Activated CD4-positive, alpha-beta T cell treated with anti-CD3 and anti-CD28 coated beads, Interleukin-2, amount 10 ng/mL, durations not matched to agents 7 days and 5 days (primary cell): ENCODE measurements at regions not wholly inside any gene's neighbourhood (a gene's known extent, or its start where the extent isn't known, plus 50 kb on each side); places are given as distances from the start of the nearest gene placed in this dataset.

ENCODE experiments used
- CTCF ChIA-PET: fragments of 350-600 bp; sonication (Branson Sonifier 250); formaldehyde crosslinking; loops from one replicate; lab custom pipeline; 2021; ENCODE audit warnings: antibody characterized with exemption; lab: Charles Lee
- POLR2A ChIA-PET: fragments of 350-600 bp; sonication (Branson Sonifier 250); formaldehyde crosslinking; loops from one replicate; lab custom pipeline; 2021; ENCODE audit warnings: antibody characterized with exemption; lab: Charles Lee
- DNase-seq: peaks from one replicate; pipeline ENCODE4 v3.0.0-alpha.2; 2020
- H3K27ac Mint-ChIP-seq: one replicate; pipeline ENCODE4 v1.8.0; 2021; ENCODE audit warnings: mild to moderate bottlenecking, moderate library complexity, mixed read lengths
- H3K27me3 Mint-ChIP-seq: one replicate; pipeline ENCODE4 v1.8.0; 2021; ENCODE audit warnings: mixed read lengths
- H3K36me3 Mint-ChIP-seq: one replicate; pipeline ENCODE4 v1.8.0; 2021; ENCODE audit warnings: low read depth, mixed read lengths
- H3K4me1 Mint-ChIP-seq: one replicate; pipeline ENCODE4 v1.8.0; 2021; ENCODE audit warnings: mixed read lengths
- H3K4me3 Mint-ChIP-seq: one replicate; pipeline ENCODE4 v1.8.0; 2021; ENCODE audit warnings: mild to moderate bottlenecking, moderate library complexity, mixed read lengths
- H3K9me3 Mint-ChIP-seq: one replicate; pipeline ENCODE4 v1.8.0; 2021; ENCODE audit warnings: mixed read lengths

- H3K27me3 Mint-ChIP-seq: peaks cover 3% of the 10 kb centered on the region
- H3K9me3 Mint-ChIP-seq: no peaks in the 10 kb centered on the region
- ChIA-PET POLR2A (no interaction called here), CTCF (no interaction called here)
- no peaks in the 10 kb centered on the region for H3K4me1 Mint-ChIP-seq
- no peaks in the 10 kb centered on the region for H3K36me3 Mint-ChIP-seq
- DNase-seq: no peak
- no peak overlapping the region for H3K4me3 Mint-ChIP-seq
- H3K27ac Mint-ChIP-seq: no peak overlapping the region
These were observed 104.2 kb upstream of the TMEM72 start for GRCh38 chr10:44806950-44807349.

DNA sequence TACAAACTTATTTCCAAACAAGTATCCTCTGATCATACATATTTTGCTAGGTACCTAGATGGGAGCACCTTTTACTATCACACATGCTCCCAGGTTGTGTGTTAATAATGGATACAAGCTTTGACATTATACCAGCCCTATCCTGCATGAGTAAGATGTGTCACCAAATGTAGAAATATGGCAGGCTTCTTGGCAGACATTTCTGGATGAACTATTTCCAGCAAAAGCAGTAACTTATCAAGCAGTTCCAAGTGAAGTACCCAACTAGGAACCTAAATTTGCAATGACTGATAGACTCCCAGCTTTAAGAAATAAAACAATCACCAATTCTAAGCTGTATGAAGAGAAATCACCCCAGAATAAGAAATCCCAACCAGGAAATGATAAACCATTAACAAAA is 103.7 kb upstream of the TMEM72 start:
- Mint-ChIP-seq H3K4me3 (no peak overlapping the region), H3K27ac (no peak overlapping the region), H3K4me1 (no peaks in the 10 kb centered on the region), H3K27me3 (peaks cover 3% of the 10 kb centered on the region), H3K9me3 (no peaks in the 10 kb centered on the region), H3K36me3 (no peaks in the 10 kb centered on the region)
- CTCF ChIA-PET: no interaction called here
- no peak for DNase-seq
- POLR2A ChIA-PET: no interaction called here

GRCh38 chr10:44809647-44810046 is 101.5 kb upstream of the TMEM72 start:
- no peak for DNase-seq
- H3K4me3 Mint-ChIP-seq: no peak overlapping the region
- POLR2A ChIA-PET: no interaction called here
- CTCF ChIA-PET: no interaction called here
- H3K27me3 Mint-ChIP-seq: peaks cover 9% of the 10 kb centered on the region
- H3K9me3 Mint-ChIP-seq: no peaks in the 10 kb centered on the region
- no peaks in the 10 kb centered on the region for H3K36me3 Mint-ChIP-seq
- H3K4me1 Mint-ChIP-seq: no peaks in the 10 kb centered on the region
- H3K27ac Mint-ChIP-seq: no peak overlapping the region

DNA sequence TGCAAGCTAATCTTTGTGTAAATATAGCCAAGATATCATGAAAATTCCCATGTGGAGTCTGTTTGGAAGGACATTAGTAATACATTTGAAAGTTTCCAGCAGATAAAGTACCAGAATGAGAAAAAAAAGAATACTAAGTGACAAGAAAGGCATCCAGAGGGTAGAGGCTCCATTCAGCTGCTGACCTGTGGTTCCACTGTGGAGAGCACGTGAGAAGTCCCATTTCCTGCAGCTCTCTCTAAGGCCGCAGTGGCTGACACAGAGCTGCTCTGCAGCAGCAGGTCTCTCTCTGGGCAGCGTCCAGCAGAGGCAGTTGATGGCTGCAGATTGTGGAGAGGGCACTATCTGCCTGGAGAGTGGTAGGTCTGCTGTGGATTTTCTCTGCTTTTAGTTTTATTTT is 100.1 kb upstream of the TMEM72 start:
- no peak overlapping the region for H3K27ac Mint-ChIP-seq
- DNase-seq: no peak
- CTCF ChIA-PET: no interaction called here
- peaks cover 9% of the 10 kb centered on the region for H3K27me3 Mint-ChIP-seq
- no peaks in the 10 kb centered on the region for H3K36me3 Mint-ChIP-seq
- no peaks in the 10 kb centered on the region for H3K9me3 Mint-ChIP-seq
- no peak overlapping the region for H3K4me3 Mint-ChIP-seq
- H3K4me1 Mint-ChIP-seq: no peaks in the 10 kb centered on the region
- POLR2A ChIA-PET: no interaction called here

DNA sequence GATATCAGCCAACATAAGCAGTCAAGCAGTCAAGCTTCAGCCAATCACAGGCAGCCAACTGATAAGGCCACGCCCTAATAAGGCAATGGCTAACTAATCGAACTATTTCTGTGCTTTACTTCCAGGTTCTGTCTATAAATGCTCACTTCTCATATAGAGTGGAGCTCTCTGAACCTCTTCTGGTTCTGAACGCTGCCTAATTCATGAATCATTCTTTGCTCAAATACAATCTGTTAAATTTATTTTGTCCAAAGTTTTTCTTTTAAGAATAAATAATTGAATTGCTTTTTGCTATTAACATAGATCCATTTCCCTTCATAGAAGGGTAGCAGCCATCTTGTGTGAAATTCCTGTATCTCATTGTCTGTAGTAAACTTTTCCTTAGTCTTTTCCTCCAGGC is 97.9 kb upstream of the TMEM72 start:
- H3K4me1 Mint-ChIP-seq: no peaks in the 10 kb centered on the region
- no peaks in the 10 kb centered on the region for H3K9me3 Mint-ChIP-seq
- no peaks in the 10 kb centered on the region for H3K36me3 Mint-ChIP-seq
- no peak overlapping the region for H3K4me3 Mint-ChIP-seq
- ChIA-PET POLR2A (no interaction called here), CTCF (no interaction called here)
- H3K27me3 Mint-ChIP-seq: peaks cover 8% of the 10 kb centered on the region
- no peak overlapping the region for H3K27ac Mint-ChIP-seq
- DNase-seq: no peak

DNA sequence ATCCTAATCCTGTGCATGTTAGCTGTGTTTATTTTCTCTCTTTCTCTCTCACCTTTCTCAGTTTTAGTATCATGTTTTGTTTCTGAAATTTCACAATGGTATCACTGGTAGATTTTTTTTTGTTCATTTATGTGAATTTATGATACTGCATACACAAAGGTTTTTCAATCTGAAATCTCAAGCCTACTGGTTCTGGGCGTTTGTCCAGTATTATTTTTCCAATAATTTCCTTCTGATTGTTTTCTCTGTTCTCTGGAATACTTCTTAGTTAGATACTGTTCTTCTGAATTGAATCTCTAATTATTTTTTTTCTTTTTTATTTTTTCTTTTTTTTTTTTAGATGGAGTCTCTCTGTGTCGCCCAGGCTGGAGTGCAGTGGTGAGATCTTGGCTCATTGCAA is 96.2 kb upstream of the TMEM72 start:
- Mint-ChIP-seq H3K4me1 (no peaks in the 10 kb centered on the region), H3K27ac (no peak overlapping the region), H3K27me3 (peaks cover 8% of the 10 kb centered on the region), H3K9me3 (no peaks in the 10 kb centered on the region), H3K4me3 (no peak overlapping the region), H3K36me3 (no peaks in the 10 kb centered on the region)
- ChIA-PET CTCF (no interaction called here), POLR2A (no interaction called here)
- no peak for DNase-seq

DNA sequence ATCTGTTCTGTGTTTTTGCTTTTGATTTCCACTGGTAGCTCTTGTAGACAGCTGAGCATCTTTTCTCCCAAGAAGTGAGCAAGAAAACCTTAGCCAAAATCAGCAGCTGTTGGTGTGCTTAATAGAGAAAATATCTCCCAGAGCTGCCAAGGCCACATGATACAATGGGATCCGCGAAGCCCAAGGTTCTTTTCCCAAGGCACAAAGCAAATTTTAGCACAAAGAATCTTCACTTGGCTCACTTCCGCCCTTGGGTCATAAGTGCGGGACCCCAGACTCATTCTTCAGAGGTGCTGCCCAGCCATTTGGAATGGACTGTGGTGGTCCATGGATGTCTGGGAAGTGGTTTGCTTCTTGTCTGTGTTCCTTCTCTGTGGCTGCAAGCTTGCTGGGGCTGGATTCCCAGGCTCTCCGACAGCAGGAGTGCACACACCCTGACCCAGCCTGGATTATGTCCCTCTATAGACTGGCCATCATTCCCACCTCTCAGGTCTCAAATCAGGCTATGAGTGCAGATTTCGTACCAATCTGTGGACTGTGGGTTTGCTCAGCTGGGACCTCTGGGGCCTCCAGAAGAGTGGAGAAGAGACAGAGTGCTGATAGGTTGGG is 93.0 kb upstream of the TMEM72 start:
- no peak overlapping the region for H3K4me3 Mint-ChIP-seq
- ChIA-PET POLR2A (no interaction called here), CTCF (no interaction called here)
- H3K4me1 Mint-ChIP-seq: no peaks in the 10 kb centered on the region
- peaks cover 8% of the 10 kb centered on the region for H3K27me3 Mint-ChIP-seq
- no peak overlapping the region for H3K27ac Mint-ChIP-seq
- no peaks in the 10 kb centered on the region for H3K9me3 Mint-ChIP-seq
- DNase-seq: no peak
- no peaks in the 10 kb centered on the region for H3K36me3 Mint-ChIP-seq

GRCh38 chr10:44818701-44819127 is 92.4 kb upstream of the TMEM72 start:
- DNase-seq: no peak
- no peaks in the 10 kb centered on the region for H3K9me3 Mint-ChIP-seq
- H3K27ac Mint-ChIP-seq: no peak overlapping the region
- no peaks in the 10 kb centered on the region for H3K36me3 Mint-ChIP-seq
- peaks cover 4% of the 10 kb centered on the region for H3K27me3 Mint-ChIP-seq
- ChIA-PET CTCF (no interaction called here), POLR2A (no interaction called here)
- no peaks in the 10 kb centered on the region for H3K4me1 Mint-ChIP-seq
- H3K4me3 Mint-ChIP-seq: no peak overlapping the region

GRCh38 chr10:44820094-44820493 is 91.0 kb upstream of the TMEM72 start:
- H3K4me3 Mint-ChIP-seq: no peak overlapping the region
- peaks cover 2% of the 10 kb centered on the region for H3K27me3 Mint-ChIP-seq
- POLR2A ChIA-PET: no interaction called here
- CTCF ChIA-PET: no interaction called here
- no peaks in the 10 kb centered on the region for H3K9me3 Mint-ChIP-seq
- no peak for DNase-seq
- no peaks in the 10 kb centered on the region for H3K36me3 Mint-ChIP-seq
- H3K4me1 Mint-ChIP-seq: no peaks in the 10 kb centered on the region
- H3K27ac Mint-ChIP-seq: no peak overlapping the region

DNA sequence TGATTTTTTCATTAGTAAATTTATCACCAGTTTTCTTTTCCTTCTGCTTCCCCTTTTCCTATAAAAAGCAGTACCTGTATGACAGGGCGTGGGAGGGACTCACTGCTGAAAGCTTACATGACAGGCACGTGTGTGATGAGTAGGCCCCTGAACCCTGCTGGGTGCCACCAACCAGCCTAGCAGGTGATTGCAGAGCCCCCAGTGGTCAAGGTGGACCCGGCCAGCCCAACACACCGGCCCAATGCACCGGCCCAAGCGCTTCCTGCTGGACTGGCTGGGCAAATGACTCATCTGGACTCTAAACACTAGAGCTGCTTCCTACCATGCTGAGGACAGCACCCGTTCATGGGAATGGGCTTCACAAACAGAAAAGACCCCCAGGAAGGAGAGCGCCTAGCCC is 89.8 kb upstream of the TMEM72 start:
- no peaks in the 10 kb centered on the region for H3K9me3 Mint-ChIP-seq
- POLR2A ChIA-PET: no interaction called here
- H3K4me3 Mint-ChIP-seq: no peak overlapping the region
- peaks cover 2% of the 10 kb centered on the region for H3K27me3 Mint-ChIP-seq
- H3K36me3 Mint-ChIP-seq: no peaks in the 10 kb centered on the region
- DNase-seq: no peak
- CTCF ChIA-PET: no interaction called here
- H3K27ac Mint-ChIP-seq: no peak overlapping the region
- H3K4me1 Mint-ChIP-seq: no peaks in the 10 kb centered on the region

GRCh38 chr10:44822349-44822748 is 88.8 kb upstream of the TMEM72 start:
- Mint-ChIP-seq H3K27me3 (no peaks in the 10 kb centered on the region), H3K9me3 (no peaks in the 10 kb centered on the region), H3K36me3 (no peaks in the 10 kb centered on the region), H3K27ac (no peak overlapping the region), H3K4me3 (no peak overlapping the region), H3K4me1 (no peaks in the 10 kb centered on the region)
- CTCF ChIA-PET: no interaction called here
- no peak for DNase-seq
- POLR2A ChIA-PET: no interaction called here

DNA sequence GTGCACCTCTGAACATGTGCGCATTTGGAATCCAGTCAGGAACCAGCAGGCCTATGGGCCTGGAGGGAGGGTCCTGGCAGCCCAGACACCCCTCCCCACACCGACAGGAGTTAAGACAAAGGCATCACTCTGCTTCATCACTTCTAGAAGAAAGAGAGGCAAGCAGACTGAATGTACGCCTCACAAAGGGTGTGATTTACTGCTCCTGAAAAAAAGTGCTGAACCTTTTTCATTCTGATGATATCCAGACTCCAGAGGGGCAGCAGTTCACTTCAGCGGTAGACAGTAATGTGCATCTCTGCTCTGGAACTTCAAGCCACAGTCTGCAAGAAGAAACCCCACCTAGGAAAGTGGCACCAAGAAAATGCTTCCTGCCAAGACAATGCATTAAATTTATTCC is 88.2 kb upstream of the TMEM72 start:
- Mint-ChIP-seq H3K9me3 (no peaks in the 10 kb centered on the region), H3K4me3 (no peak overlapping the region), H3K27ac (no peak overlapping the region), H3K4me1 (no peaks in the 10 kb centered on the region), H3K36me3 (no peaks in the 10 kb centered on the region), H3K27me3 (no peaks in the 10 kb centered on the region)
- POLR2A ChIA-PET: no interaction called here
- CTCF ChIA-PET: no interaction called here
- DNase-seq: no peak

DNA sequence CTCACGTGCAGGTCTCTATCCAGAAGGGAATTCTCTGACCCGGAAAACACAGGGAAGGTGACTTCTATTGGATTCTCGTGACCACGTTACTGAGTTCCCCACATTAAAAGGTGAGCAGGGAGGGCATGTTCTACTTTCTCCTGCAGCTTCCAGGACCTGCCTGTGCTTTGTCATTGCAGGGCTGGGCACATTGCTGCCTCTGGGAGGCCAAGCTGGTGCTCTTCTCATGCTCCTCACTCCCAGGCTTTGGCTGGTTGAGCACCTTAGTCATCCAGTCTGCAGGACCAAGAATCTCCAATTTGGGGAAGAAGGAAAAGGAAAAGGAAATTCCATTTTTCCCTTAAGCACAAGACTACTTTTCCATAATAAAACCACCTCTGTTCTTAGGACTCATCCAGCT is 86.5 kb upstream of the TMEM72 start:
- POLR2A ChIA-PET: no interaction called here
- H3K9me3 Mint-ChIP-seq: no peaks in the 10 kb centered on the region
- no peak overlapping the region for H3K4me3 Mint-ChIP-seq
- no peaks in the 10 kb centered on the region for H3K4me1 Mint-ChIP-seq
- H3K27ac Mint-ChIP-seq: no peak overlapping the region
- DNase-seq: no peak
- CTCF ChIA-PET: no interaction called here
- H3K36me3 Mint-ChIP-seq: no peaks in the 10 kb centered on the region
- no peaks in the 10 kb centered on the region for H3K27me3 Mint-ChIP-seq

- no peak overlapping the region for H3K4me3 Mint-ChIP-seq
- CTCF ChIA-PET: interaction anchor here (1.5 kb wide), 1 partner anchor 26 kb away, joined by 3 read pairs; no protein-coding TSS in a partner anchor
- DNase-seq: no peak
- H3K27me3 Mint-ChIP-seq: peaks cover 8% of the 10 kb centered on the region
- no peak overlapping the region for H3K27ac Mint-ChIP-seq
- no peaks in the 10 kb centered on the region for H3K9me3 Mint-ChIP-seq
- H3K4me1 Mint-ChIP-seq: peaks cover 2% of the 10 kb centered on the region
- no peaks in the 10 kb centered on the region for H3K36me3 Mint-ChIP-seq
- POLR2A ChIA-PET: no interaction called here
These were observed 83.6 kb upstream of the TMEM72 start for GRCh38 chr10:44827431-44828006.
